C4-2B (cell line): ENCODE measurements at regions not wholly inside any gene's neighbourhood (a gene's known extent, or its start where the extent isn't known, plus 50 kb on each side); places are given as distances from the start of the nearest gene placed in this dataset.

Source experiments
- CTCF ChIP-seq: fragments of 450-650 bp; conservative IDR thresholded peaks from 2 replicates; pipeline ENCODE4 v1.5.1; 2017; ENCODE audit warnings: mild to moderate bottlenecking
- ZFX ChIP-seq: fragments of 450-650 bp; IDR thresholded peaks from 2 replicates; pipeline ENCODE4 v1.6.1; 2017

- TF ChIP-seq CTCF (no peak), ZFX (no peak)
Observed at GRCh38 chr7:51602376-51602775, 285.8 kb upstream of the COBL start.
